HG02870 (cell line): ENCODE measurements at regions not wholly inside any gene's neighbourhood (a gene's known extent, or its start where the extent isn't known, plus 50 kb on each side); places are given as distances from the start of the nearest gene placed in this dataset.
A peak's percentile ranks its signal among the peaks of the same experiment; 100 is the strongest.

Experiments used
- ATAC-seq: cut with Tn5 transposase; IDR thresholded peaks from one replicate; pipeline ENCODE4 v1.9.1; 2021; ENCODE audit warnings: mild to moderate bottlenecking, moderate library complexity; ENCODE audit not compliant: unreplicated experiment

- ATAC-seq = no peak
Measured at GRCh38 chr11:11177156-11177808, 175.8 kb downstream of the CSNK2A3 start.

GRCh38 chr11:11173316-11174025 lies 179.6 kb downstream of the CSNK2A3 start:
- ATAC-seq = no peak

GRCh38 chr11:11171854-11172253 lies 181.2 kb downstream of the CSNK2A3 start:
- peak; percentile 65 for ATAC-seq

- ATAC-seq = no peak
Measured at GRCh38 chr11:11171285-11171684, 181.8 kb downstream of the CSNK2A3 start.

- no peak for ATAC-seq
Measured at GRCh38 chr11:11170352-11171084, 182.5 kb downstream of the CSNK2A3 start.

GRCh38 chr11:11169715-11170351 lies 183.2 kb downstream of the CSNK2A3 start:
- no peak for ATAC-seq

- no peak for ATAC-seq
Measured at GRCh38 chr11:11167806-11168205, 185.2 kb downstream of the CSNK2A3 start.

- ATAC-seq = no peak
Measured at GRCh38 chr11:11164334-11164690, 188.7 kb downstream of the CSNK2A3 start.

GRCh38 chr11:11163669-11164333 lies 189.2 kb downstream of the CSNK2A3 start:
- no peak for ATAC-seq

GRCh38 chr11:11163236-11163635 lies 189.8 kb downstream of the CSNK2A3 start:
- ATAC-seq = no peak

- no peak for ATAC-seq
Measured at GRCh38 chr11:11157185-11157584, 195.9 kb downstream of the CSNK2A3 start.

GRCh38 chr11:11155962-11156815 lies 196.9 kb downstream of the CSNK2A3 start:
- ATAC-seq = no peak

- ATAC-seq = no peak
Measured at GRCh38 chr11:11152877-11153276, 200.2 kb downstream of the CSNK2A3 start.

- no peak for ATAC-seq
Measured at GRCh38 chr11:11149671-11150459, 203.2 kb downstream of the CSNK2A3 start.

GRCh38 chr11:11148596-11148995 lies 204.5 kb downstream of the CSNK2A3 start:
- ATAC-seq = no peak

GRCh38 chr11:11148104-11148509 lies 204.9 kb downstream of the CSNK2A3 start:
- ATAC-seq = no peak

- ATAC-seq = no peak
Measured at GRCh38 chr11:11146830-11147229, 206.2 kb downstream of the CSNK2A3 start.

- no peak for ATAC-seq
Measured at GRCh38 chr11:11143849-11144248, 209.2 kb downstream of the CSNK2A3 start.

- ATAC-seq = no peak
Measured at GRCh38 chr11:11142430-11142829, 210.6 kb downstream of the CSNK2A3 start.
